NT2/D1 (cell line): ENCODE measurements at regions not wholly inside any gene's neighbourhood (a gene's known extent, or its start where the extent isn't known, plus 50 kb on each side); places are given as distances from the start of the nearest gene placed in this dataset.
"Not testable (repeated sequence)": the region's sequence is repeated elsewhere in the genome, so short reads cannot be mapped to it uniquely, and the experiment has no call there.

Experiments used
- YY1 ChIP-seq: IDR thresholded peaks from 2 replicates; pipeline ENCODE4 v1.6.1; 2011; ENCODE audit not compliant: insufficient read length, insufficient read depth
- ZNF274 ChIP-seq: IDR thresholded peaks from 2 replicates; pipeline ENCODE4 v1.6.1; 2011; ENCODE audit warnings: mild to moderate bottlenecking, low read depth, low read length

- not testable (repeated sequence) for TF ChIP-seq YY1, ZNF274
Measured at GRCh38 chr22:10748751-10749150, 4779.2 kb upstream of the OR11H1 start.
